Prostate gland (tissue), 2 donors: ENCODE measurements at regions not wholly inside any gene's neighbourhood (a gene's known extent, or its start where the extent isn't known, plus 50 kb on each side); places are given as distances from the start of the nearest gene placed in this dataset.

Source experiments
- CTCF ChIP-seq, 4 experiments: fragments of 200-600 bp in 2 of 4; fragments of 450-650 bp in 2 of 4; sonication (generic) in 2 of 4; IDR thresholded peaks; 1 replicate in 3 of 4; 2 replicates in 1 of 4; pipeline ENCODE4 v1.5.1; 2016 to 2019; ENCODE audit warnings: antibody characterized with exemption in 4 of 4, mild to moderate bottlenecking in 2 of 4, moderate library complexity in 2 of 4
- POLR2A ChIP-seq: fragments of 450-650 bp; IDR thresholded peaks from one replicate; pipeline ENCODE4 v1.6.1; 2016; ENCODE audit warnings: antibody characterized with exemption, mild to moderate bottlenecking

- TF ChIP-seq CTCF (IDR thresholded peaks at IDR 0.05) (no peak), POLR2A (no peak)
These were observed 119.2 kb upstream of the CTNNB1 start for GRCh38 chr3:41080141-41080540.
